ENCODE measurements at regions not wholly inside any gene's neighbourhood (a gene's known extent, or its start where the extent isn't known, plus 50 kb on each side); places are given as distances from the start of the nearest gene placed in this dataset.
"Not testable (repeated sequence)": the region's sequence is repeated elsewhere in the genome, so short reads cannot be mapped to it uniquely, and the experiment has no call there.

DNA sequence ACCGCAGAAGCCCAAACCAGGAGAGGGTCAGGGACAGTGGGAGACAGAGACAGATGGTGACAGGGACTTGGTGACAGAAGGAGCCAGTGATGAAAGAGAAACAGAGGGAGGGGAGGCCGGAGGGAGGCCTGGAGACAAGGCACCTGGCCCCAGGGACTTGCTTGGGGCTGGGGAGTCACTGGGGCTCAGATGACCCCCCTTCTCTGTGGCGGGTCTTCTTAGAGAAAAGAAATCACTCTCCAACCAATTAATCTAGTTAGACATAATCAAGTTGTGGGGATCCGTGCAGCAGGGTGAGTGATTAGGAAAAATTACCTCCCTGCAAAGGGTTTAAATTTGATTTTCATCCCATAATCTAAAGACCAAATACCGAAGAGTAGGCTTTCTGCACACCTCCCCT, 519.8 kb downstream of the PTPRU start:
- peaks cover 4% of the 10 kb centered on the region; the same call in 1 of the 2 replicates for H3K27me3 ChIP-seq (ENCODE audit: insufficient read depth, low read depth)
- H3K4me1 ChIP-seq (ENCODE audit: low read depth, poor library complexity, severe bottlenecking) = no peaks in the 10 kb centered on the region
- no peak overlapping the region for H3K4me3 ChIP-seq (IDR thresholded peaks at IDR 0.05; ENCODE audit: insufficient read depth, low read depth, low read length)
- no peak overlapping the region for H2AFZ ChIP-seq (ENCODE audit: low read depth)
- H3K27ac ChIP-seq = no peak overlapping the region
- TF ChIP-seq, protein P1, sequence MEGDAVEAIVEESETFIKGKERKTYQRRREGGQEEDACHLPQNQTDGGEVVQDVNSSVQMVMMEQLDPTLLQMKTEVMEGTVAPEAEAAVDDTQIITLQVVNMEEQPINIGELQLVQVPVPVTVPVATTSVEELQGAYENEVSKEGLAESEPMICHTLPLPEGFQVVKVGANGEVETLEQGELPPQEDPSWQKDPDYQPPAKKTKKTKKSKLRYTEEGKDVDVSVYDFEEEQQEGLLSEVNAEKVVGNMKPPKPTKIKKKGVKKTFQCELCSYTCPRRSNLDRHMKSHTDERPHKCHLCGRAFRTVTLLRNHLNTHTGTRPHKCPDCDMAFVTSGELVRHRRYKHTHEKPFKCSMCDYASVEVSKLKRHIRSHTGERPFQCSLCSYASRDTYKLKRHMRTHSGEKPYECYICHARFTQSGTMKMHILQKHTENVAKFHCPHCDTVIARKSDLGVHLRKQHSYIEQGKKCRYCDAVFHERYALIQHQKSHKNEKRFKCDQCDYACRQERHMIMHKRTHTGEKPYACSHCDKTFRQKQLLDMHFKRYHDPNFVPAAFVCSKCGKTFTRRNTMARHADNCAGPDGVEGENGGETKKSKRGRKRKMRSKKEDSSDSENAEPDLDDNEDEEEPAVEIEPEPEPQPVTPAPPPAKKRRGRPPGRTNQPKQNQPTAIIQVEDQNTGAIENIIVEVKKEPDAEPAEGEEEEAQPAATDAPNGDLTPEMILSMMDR (conservative IDR thresholded peaks at IDR 0.05; ENCODE audit: low read depth, low read length) = no peak
- H4K20me1 ChIP-seq (ENCODE audit: insufficient read depth) = no peaks in the 10 kb centered on the region
- no peak overlapping the region for H3K9ac ChIP-seq
- no peaks in the 10 kb centered on the region for H3K36me3 ChIP-seq (ENCODE audit: insufficient read depth)
- H3K79me2 ChIP-seq (ENCODE audit: insufficient read depth, low read depth) = no peaks in the 10 kb centered on the region
- H3K4me2 ChIP-seq = no peak overlapping the region

DNA sequence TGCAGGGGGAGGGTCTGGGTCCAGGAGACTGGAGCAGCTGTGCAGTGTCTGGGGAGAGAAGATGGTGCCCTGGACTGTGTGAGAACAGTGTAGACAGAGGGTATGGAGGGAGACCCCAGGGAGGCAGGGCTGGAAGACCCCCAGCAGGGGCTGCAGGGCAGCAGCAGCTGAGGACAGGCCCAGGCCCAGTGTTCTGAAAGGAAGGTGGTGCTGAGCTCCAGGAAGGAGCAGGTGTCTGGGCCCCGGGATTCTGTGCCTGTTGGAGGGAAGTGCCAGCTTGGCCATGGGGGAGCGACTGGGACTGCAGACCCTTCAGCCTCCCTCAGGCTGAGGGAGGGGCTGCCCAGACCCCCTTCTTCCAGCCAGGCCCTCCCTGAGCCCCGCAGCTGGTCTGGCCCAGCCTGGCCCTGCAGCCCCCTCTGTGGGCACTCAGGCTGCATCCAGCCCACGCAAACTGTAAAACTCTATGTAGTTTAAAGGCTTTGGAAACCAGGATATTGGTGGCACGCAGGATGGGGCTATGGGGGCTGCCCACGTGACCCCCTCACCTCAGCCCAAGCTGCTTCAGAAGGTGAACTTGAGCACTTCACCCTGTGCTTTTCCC, 519.2 kb downstream of the PTPRU start:
- not testable (repeated sequence) for H3K4me3 ChIP-seq (IDR thresholded peaks at IDR 0.05; ENCODE audit: insufficient read depth, low read depth, low read length); H2AFZ ChIP-seq (ENCODE audit: low read depth); H3K79me2 ChIP-seq (ENCODE audit: insufficient read depth, low read depth); H3K4me2 ChIP-seq; H3K4me1 ChIP-seq (ENCODE audit: low read depth, poor library complexity, severe bottlenecking); H3K9ac ChIP-seq; H3K36me3 ChIP-seq (ENCODE audit: insufficient read depth); H4K20me1 ChIP-seq (ENCODE audit: insufficient read depth); H3K27me3 ChIP-seq (ENCODE audit: insufficient read depth, low read depth); H3K27ac ChIP-seq

DNA sequence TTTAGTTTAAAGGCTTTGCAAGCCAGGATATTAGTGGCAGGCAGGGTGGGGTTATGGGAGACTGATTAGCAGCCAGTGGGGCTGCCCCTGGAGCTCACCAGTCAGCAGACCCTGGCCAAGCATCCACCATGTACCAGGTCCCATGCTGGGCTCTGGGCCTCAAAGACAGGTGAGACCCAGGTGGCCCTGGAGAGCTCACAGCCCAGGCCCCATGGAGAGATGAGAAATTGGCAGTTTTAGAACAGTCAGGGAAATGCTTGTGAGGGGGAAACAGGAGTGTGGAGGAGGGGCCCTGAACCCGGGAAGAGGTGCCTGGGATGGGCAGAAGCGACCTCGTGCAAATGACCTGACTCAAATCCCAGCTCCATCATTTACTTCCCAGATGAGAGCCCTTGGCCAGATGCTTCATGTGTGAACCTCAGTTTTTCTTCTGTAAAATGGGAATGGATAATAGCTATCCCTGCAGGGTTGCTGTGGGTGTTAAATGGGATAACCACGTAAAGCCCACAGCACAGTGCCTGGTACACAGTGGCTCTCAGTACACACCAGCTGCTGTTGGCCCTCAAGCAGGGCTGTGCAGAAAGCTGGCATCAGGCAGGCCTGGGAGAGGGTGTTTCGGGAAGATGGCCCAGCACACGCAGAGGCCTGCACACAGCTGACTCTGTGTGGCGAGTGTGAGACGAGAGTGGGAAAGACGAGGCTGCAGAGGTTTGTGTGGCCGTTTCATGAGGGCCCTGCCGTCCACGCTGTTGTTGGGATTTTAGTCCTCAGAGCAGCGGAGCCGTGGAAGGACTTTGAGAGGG, 518.5 kb downstream of the PTPRU start:
- H3K36me3 ChIP-seq (ENCODE audit: insufficient read depth) = no peaks in the 10 kb centered on the region
- H3K4me2 ChIP-seq = no peak overlapping the region
- H3K4me3 ChIP-seq (IDR thresholded peaks at IDR 0.05; ENCODE audit: insufficient read depth, low read depth, low read length) = no peak overlapping the region
- TF ChIP-seq, protein P1 (conservative IDR thresholded peaks at IDR 0.05; ENCODE audit: low read depth, low read length) = no peak
- H3K9ac ChIP-seq = no peak overlapping the region
- no peak overlapping the region for H3K27ac ChIP-seq
- H3K27me3 ChIP-seq (ENCODE audit: insufficient read depth, low read depth) = peaks cover 4% of the 10 kb centered on the region; the same call in 1 of the 2 replicates
- H4K20me1 ChIP-seq (ENCODE audit: insufficient read depth) = no peaks in the 10 kb centered on the region
- no peaks in the 10 kb centered on the region for H3K4me1 ChIP-seq (ENCODE audit: low read depth, poor library complexity, severe bottlenecking)
- H2AFZ ChIP-seq (ENCODE audit: low read depth) = no peak overlapping the region
- no peaks in the 10 kb centered on the region for H3K79me2 ChIP-seq (ENCODE audit: insufficient read depth, low read depth)

DNA sequence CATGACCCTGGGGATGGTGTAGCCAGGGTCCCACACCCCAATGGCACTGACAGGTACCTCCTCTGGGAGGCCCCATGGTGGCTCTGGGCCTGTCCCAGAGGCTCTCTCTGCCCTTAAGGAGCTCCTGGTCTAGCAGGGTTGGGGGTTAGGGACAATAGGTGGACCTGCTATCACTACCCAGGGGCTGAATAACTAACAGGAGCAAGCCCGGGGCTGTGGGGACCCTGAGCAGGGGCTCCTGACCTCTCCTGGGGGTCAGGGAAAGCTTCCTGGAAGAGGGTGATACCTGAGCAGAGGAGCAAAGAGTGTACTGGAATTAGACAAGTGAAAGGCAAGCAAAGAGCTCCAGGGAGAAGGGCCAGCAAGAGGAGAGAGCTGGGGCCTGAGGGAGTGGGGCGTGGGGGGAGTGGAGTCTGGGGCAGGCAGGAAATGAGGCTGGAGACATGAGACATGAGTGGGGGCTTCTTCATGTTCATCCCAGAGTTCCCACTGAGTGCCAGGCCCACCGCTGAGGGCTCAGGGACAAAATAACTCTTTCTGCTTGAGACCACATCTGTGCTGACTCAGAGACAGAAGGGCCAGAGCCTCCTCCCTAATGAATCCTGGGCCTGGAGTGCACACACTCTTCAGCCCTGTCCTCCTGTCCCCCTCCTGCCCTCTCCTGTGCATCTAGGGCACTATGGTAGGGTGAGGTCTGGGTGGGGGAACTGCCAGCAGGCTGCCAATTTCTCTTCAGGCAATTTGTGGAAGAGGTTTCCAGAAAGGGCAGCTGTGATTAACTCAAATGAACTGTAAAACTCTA, 517.6 kb downstream of the PTPRU start:
- TF ChIP-seq, protein P1 (conservative IDR thresholded peaks at IDR 0.05; ENCODE audit: low read depth, low read length) = no peak
- no peaks in the 10 kb centered on the region for H4K20me1 ChIP-seq (ENCODE audit: insufficient read depth)
- H3K4me3 ChIP-seq (IDR thresholded peaks at IDR 0.05; ENCODE audit: insufficient read depth, low read depth, low read length) = no peak overlapping the region
- no peaks in the 10 kb centered on the region for H3K36me3 ChIP-seq (ENCODE audit: insufficient read depth)
- no peak overlapping the region for H2AFZ ChIP-seq (ENCODE audit: low read depth)
- H3K27ac ChIP-seq = no peak overlapping the region
- no peak overlapping the region for H3K4me2 ChIP-seq
- peaks cover 4% of the 10 kb centered on the region; the same call in 1 of the 2 replicates for H3K27me3 ChIP-seq (ENCODE audit: insufficient read depth, low read depth)
- no peaks in the 10 kb centered on the region for H3K79me2 ChIP-seq (ENCODE audit: insufficient read depth, low read depth)
- no peak overlapping the region for H3K9ac ChIP-seq
- H3K4me1 ChIP-seq (ENCODE audit: low read depth, poor library complexity, severe bottlenecking) = no peaks in the 10 kb centered on the region

Data from KMS-11 (cell line).